IPS-NIHi11 (cell line): ENCODE measurements at regions not wholly inside any gene's neighbourhood (a gene's known extent, or its start where the extent isn't known, plus 50 kb on each side); places are given as distances from the start of the nearest gene placed in this dataset.
A peak's percentile ranks its signal among the peaks of the same experiment; 100 is the strongest.

Experiments
- DNase-seq: peaks from one replicate; pipeline ENCODE4 v3.0.0; 2012; ENCODE audit warnings: mixed read lengths, low spot score

DNA sequence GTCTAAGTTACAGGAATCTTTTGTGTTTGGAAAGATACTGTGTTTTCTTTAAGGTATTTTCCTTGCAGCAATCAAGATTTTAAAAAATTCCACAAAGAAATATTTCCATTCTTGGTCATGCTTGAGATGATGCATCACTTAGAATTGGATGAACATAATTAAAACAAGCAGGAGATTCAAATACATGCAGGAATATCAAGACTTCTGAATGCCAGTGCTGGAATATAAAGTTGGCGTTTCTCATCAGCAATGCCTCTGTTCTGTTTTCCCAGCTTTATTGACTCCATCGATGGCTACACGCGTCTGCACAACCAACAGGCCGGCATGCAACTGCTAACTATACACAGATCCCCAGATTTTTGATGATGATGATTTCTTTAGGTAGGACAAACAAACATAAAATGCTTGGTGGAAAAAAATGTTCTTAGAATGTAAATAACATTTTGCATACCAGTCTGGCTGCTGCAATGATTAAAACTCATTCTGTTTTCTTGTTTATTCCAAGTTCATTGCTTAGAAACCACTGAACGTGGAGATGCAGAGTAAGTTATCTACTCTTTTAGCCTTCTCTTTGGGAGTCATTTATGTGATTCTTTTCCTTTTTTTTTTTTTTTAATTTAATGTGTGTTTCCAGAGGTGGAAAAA, 91.3 kb upstream of the FAM171A1 start:
- DNase-seq: no peak

DNA sequence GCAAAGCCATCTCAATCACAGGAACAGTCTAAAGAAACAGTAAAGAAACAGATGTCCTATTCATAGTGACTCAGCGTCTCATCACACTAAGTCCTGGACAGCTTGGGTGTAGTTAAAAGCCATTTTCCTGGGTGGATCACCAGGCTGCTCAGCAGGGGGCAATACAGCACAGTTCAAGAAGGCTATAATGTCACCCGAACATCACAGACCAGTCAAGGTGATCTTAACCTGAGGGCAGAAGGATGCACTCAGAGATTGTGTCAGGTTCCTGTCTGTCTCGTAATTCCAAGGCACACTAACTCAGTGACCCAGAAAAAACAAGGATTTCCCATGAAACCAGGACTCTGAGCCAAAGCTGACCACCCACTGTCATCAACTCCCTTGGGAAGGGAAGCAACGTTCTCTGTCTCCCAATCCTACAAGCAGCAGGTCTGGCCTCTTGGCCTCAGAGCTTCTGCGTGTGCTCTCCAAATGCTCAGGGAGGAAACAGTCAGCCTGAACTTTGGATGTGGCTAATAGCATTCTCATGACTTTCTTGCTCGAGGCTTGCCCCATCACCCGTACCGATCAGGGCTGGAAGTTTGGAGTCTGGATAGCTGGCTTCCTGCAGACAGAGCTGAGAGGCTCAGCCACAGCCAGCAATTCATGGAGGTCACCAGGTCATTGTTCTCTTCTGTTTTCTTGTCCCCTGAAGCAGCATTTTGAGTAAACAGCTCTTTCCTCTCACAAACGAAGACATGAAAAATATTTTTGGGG, 90.4 kb upstream of the FAM171A1 start:
- no peak for DNase-seq

DNA sequence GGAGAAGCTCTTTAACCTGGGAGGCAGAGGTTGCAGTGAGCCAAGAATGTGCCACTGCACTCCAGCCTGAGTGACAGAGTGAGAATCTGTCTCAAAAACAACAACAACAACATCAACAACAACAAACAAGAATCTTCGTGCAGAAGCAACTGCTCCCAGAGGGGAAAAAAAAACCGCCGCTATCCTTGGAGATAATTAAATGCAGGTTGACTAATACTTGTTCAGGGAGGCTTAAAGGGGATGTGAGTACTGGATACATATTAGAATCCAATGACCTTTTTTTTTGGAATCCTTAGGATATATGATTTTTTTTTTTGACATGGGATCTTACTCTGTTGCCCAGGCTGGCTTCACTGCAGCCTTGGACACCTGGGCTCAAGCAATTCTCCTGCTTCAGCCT, 89.6 kb upstream of the FAM171A1 start:
- no peak for DNase-seq

DNA sequence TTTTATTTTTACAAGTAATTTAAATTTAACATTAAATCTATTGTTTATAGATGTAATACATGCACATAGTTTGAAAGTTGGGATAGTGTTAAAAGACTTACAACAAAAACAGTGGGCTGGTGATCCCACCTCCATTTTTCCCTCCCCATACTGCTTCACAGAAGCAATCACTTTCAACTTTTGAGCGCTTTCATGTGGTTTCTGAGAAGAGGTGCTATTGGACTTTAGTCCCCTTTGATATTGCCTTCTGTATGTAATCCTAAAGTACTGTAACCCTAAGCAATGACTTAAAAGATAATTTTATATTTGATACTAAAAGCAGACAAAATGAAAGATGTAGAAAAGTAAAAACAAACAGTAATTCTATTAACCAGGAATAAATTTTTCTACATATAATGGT, 88.1 kb upstream of the FAM171A1 start:
- DNase-seq: no peak

- DNase-seq: no peak
Observed at GRCh38 chr10:15457382-15457781, 86.3 kb upstream of the FAM171A1 start.

GRCh38 chr10:15455456-15455855, 84.4 kb upstream of the FAM171A1 start:
- no peak for DNase-seq

DNA sequence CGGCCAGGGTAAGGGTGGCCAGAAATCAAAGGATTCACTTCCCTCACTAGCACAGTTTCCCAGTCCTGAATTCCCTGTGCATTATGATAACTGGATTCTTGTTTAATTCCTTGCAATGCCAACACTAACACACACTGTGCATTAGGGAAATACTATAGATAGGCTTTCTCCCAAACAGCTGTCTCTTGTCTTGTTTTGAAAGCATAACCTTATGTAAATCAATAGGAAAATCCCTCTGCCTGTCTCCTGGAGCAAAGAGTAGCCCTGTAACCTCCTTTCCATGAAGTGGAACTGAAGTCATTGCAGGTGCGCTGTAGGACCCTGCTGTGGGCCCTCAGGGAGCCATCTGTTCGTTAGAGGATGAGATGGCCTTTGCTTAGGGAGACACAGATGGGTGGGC, 82.8 kb upstream of the FAM171A1 start:
- DNase-seq: no peak

DNA sequence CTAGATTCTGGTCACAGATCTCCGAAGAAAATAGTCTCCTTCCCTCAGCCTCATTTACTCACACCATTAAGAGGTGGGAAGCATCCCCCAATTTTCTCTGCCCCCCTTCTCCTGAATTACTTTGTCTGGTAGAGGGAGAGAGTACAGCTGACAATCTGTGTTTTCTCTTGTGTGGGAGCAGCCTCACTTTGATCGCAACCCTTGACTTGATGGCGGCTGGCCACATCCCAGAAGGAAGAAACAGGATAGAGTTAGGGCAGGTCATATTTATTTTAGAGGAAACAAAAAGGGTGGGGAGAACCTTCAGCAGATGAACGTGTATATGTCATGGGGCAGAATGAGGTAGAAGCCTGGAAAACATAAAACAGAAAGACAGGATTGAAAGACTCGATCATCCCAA, 82.4 kb upstream of the FAM171A1 start:
- no peak for DNase-seq

DNA sequence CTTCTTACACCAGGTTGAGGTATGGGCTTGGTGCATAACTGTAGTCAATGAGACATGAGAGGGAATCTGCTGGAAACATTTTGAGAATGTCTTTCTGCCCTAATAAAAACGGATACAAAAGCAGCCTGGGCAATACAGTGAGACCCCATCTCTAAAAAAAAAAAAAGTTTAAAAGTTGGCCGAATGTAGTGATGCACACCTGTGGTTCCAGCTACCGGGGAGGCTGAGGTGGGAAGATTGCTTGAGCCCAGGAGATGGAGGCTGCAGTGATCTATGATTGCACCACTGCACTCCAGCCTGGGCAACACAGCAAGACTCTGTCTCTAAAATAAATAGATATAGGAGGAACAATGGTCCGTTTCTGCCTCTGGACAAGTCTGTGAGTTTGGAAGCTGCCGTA, 81.5 kb upstream of the FAM171A1 start:
- no peak for DNase-seq

DNA sequence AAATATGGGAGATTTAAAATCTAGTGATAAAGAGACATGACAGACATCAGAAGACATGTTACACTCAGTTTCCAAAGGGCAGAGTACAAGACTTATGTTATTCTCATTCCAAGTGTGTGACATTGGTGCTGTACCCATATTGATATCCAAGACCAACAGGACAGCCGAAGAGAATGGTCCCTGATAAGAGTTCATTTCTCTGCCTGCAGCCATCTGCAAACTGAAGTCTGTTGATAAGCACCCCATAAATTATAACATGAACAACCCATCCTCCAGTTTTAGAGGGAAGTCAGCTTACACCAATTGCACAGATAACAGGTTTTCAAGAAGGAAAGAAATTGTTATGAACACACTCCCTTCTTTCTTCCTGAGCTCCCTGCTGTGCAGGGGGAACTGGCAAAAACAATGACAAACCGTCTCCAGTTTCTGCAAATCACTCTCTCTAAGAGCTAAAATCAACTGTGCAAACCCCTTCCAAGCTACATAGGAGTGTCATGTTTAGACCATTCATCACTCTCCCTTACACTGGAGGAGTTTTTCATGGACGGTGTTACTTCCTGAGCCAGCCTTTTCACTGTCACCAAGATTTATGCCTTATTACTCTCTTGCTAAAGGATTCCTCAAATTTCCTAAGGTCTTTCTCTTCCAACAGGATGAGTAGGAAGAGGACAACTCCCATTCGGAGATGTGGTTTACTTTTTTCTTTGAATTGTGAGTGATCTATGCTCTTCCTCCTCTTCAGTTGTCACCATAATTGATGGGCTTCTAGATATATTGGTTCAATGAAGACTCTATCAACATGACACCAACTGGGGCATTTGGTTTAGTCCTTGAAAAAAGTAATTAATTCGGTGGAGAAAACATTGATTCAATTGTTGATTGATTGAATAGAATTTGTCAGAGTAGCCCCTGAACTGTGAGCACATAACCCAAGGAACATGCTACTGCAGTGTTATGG, 80.3 kb upstream of the FAM171A1 start:
- DNase-seq: no peak

DNA sequence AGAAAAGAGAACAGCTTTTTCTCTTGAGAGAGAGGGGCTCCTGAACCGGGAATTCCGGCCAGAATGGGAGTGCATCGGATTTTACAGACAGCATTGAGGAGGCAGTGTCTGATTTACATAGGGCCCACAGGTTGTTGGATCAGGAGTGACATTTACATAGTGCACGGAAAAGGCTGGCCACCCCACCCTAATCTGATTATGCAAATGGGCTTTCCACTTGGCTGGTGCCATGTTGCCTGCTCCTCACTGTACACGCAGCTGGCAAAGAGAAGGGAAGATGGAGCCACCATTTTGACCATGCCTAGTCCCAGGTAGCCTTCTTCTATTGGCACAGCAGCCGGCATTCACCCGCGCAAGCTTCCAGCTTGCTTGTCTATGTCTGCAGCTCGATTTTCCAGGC, 77.5 kb upstream of the FAM171A1 start:
- DNase-seq: no peak

DNA sequence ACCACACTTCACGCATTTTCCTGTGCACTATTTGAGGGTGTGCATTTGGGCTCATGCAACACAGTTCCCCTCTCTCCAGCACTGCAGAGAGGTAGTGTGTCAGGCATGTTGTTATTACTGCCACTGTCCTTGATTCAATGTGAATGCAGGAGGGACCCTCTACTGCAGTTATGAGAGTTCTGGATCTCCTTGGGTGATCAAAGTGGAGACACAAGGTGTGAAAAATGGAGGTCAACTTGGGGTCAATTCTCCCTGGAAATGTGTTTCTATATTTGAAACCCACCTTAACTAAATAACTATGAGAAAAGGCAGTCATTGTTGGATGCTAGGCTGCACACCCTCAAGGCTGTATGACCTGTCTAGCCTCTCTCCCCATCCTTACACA, 73.9 kb upstream of the FAM171A1 start:
- no peak for DNase-seq

GRCh38 chr10:15444105-15445005, 73.3 kb upstream of the FAM171A1 start:
- no peak for DNase-seq

GRCh38 chr10:15442056-15442455, 71.0 kb upstream of the FAM171A1 start:
- DNase-seq: no peak

DNA sequence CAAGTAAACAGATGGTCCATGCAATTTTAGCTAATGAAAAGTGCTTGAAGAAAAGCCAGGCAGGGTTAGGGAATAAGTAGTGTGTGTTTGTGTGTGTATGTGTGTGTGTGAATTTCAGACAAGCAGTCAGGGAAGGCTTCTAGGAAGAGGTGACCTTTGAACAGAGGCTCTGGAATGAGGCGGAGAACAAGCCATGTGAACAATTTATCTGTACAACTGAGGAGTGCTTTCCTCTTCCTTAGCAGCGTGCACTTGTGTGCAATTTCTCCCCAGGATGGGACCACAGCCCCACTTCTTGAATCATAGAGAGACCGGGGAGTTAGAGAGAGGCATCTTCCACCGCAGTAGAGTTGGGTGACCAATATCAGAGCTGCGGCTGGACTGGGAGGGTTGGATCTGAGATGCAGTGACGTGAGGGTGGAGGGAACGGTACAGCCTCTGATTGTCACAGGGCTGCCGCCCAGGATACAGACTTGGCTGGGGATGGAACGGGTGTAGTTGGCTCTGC, 69.2 kb upstream of the FAM171A1 start:
- no peak for DNase-seq

DNA sequence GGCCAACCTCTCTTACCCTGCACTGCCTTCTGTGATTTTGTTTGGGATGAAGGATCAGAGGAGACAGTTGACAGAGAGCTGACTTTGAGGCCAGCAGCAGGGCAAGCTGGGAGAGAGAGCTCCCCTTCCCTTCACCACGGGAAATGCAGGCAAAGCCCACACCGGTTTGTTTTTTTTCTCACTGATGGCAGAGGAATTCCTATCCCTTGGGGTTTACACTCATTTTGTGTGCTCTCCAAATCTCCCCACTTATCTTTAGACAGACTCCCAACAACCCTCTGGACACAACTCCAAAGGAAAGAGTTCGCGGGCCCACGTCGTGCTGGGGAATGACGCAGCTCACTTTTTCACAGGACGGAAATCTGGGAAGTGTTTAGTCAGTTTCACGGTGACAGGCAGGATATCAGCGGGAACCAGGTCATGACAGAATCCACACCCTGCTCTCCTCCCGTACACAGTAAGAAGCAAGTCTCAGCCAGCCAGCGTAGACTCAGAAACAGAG, 68.3 kb upstream of the FAM171A1 start:
- no peak for DNase-seq

DNA sequence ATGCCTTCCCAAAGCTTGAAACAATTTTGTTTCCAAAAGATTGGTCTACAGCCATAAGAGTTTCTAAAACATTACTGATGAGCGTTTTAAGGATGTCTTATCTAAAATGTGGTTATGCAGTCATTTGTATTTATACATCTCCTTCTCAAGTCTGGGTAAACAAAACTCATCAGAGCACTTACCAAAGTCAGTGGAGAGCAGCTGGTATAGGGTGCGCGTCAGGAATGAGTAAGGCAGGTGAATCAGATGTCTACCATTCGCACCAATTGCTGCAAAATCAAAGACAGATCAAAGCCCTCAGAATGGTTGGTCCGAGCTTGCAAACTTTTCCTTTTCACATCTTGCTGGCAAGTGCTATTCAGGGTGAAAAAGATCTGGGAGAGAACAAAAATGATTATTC, 65.6 kb upstream of the FAM171A1 start:
- no peak for DNase-seq

DNA sequence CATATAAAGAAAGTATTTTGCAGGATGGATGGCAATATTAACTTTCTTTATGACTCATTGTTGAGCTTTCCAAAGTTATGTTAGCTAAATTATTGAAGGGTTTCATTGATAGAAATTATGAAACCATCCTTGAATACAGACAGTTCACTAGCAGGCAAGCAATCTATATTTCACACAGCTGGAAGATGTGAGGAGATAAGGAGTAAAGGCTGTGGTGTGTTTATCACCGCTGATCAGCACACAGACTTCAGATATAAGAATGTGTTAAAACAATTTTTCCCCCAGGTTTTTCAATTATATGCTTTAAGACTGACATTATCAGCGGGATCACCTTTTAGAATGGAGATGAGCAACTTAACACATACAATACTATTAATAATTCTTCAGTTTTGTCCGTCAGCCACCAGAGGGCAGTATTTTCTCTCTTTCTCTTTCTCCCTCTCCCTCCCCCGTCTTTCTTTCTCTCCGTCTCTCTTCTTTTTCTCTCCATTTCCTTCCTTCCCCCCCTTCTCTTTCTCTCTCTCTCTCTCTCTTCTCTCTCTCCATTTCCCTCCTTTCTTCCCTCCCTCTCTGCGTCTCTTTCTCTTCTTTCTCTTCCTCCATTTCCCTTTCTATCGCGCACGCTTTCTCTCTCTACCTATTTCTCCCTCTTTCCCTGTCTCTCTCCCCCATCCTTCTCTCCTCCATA, 62.9 kb upstream of the FAM171A1 start:
- peak; percentile 46 for DNase-seq

DNA sequence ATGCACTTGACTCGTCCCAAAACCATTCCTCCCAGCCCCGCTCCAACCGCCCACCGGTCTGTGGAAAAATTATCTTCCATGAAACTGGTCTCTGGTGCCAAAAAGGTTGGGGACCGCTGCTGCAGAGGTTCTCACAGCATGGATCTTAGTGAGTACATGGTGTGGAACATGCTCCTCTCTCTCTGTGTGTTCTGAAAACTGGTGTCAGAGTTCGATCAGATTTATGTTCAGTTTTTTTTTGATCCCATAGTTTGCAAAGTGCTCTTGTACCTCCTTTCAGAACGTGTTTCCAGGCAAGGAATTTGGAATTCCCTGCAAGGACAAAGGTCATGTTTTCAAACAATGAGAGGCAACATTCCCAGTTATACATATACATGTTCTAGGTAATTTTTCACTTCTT, 61.2 kb upstream of the FAM171A1 start:
- DNase-seq: no peak

DNA sequence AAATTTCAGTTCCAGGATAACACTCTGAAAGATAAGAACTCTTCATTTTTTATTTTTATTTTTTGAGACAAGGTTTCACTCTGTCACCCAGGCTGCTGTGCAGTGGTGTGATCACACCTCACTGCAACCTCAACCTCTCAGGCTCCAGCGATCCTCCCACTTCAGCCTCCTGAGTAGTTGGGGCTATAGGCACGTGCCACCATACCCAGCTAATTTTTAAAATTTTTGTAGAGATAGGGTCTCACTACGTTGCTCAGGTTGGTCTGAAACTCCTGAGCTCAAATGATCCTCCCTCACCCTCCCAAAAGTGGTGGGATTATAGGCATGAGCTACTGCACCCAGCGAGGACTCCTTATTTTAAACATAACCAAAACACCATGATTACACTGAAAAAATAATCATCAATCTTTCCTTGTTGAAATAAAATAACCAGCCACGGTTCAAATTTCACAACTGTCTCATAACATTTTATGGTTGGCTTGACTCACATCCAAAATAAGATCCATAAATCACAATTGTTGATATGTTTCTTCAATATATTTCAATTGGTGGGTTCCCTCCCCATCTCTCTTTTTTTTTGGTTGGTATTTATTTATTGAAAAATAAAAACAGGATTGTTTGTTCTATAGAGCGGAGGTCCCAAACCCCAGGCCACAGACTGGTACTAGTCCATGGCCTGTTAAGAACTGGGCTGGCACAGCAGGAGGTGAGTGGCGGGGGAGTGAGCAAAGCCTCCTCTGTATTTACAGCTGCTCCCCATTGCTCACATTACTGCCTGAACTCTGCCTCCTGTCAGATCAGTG, 60.1 kb upstream of the FAM171A1 start:
- DNase-seq: no peak
